CD4-positive, alpha-beta T cell treated with Interleukin-6 at 100 ng/mL for 8 hours (primary cell): ENCODE measurements at regions not wholly inside any gene's neighbourhood (a gene's known extent, or its start where the extent isn't known, plus 50 kb on each side); places are given as distances from the start of the nearest gene placed in this dataset.
"Not testable (repeated sequence)": the region's sequence is repeated elsewhere in the genome, so short reads cannot be mapped to it uniquely, and the experiment has no call there.

Experiments
- DNase-seq: peaks from one replicate; pipeline ENCODE4 v3.0.0-alpha.2; 2020; ENCODE audit warnings: mixed read lengths, low spot score

DNA sequence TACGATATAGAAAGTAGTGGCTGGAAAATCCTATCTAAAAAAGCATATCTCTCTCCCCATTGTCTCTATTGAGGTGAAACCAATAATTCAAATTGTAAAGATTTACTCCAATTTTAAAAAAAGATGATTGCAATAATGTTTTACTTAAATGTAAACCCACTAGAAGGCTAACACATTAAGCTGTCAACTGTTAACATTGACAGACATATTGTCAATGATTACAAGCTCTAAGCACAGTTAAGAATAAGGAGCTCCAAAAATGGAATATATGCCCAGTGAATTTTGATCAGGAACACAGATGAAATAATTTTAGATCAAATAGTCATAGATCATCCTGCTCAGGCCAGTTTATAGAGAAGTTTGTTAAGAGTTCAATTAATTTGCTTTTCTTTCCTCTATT, 123.6 kb upstream of the NETO1 start:
- DNase-seq, result no peak

DNA sequence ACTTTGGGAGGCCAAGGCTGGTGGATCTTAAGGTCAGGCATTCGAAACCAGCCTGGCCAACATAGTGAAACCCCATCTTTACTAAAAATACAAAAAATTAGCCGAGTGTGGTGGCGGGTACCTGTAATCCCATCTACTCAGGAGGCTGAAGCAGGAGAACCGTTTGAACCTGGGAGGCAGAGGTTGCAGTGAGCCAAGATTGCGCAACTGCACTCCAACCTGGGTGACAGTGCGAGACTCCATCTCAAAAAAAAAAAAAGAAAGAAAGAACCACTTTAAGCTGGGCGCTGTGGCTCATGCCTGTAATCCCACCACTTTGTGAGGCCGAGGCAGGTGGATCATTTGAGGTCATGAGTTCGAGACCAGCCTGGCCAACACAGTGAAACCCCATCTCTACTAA, 119.8 kb upstream of the NETO1 start:
- DNase-seq, result not testable (repeated sequence)

DNA sequence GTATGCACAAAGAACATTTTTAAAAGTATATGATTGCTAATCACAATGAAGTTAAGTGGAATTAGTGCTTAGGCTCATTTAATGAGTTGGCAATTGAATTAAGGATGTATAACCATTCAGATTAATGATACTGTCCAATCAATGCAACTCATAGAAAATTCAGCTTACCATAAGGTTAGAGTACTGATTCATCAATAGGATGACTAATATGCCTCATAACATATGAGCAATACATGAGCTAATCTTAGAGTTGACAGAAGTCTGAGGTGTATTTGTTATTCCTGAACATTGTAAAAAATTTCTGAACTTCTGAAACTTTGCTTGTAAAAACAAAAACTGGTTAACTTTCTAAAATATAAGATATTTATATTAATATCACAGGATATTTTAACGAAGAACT, 118.3 kb upstream of the NETO1 start:
- DNase-seq, result no peak

DNA sequence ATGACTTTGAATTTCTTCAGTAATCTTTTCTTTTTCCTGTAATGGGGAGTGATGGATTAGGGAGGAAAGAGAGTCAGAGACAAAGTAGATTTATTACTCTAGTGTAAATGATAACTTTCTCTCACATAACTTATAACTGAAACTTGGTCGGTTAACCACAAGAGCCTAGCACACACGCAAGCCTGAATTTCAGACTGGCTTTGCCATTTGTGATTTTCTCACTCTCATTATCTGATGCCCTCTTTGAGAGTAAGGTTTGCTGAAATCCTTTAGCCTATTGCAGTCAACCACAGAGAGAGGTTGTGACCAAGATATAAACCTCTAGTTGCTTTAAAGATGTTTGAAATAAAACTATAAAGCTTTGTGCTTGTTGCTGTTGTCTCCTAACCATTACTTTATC, 117.9 kb upstream of the NETO1 start:
- no peak for DNase-seq

- no peak for DNase-seq
Measured at GRCh38 chr18:72984290-72984689, 116.5 kb upstream of the NETO1 start.

DNA sequence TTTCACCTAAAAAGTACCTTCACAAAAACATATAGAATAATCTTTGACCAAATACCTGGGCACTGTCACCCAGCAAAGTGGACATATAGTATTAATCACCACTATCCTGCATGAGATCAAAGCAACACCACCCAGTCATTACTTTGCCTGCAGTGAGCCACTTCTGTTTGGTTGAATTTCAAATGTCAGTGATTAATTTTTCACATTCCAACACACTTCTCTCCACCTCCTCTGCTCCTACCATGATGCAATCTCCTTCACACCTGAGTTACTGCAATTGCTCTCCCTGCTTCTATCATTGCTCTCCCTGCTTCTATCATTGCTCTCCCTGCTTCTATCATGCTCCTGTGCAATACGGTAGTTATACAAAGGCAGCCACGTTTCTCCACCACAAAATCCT, 106.1 kb upstream of the NETO1 start:
- no peak for DNase-seq

- no peak for DNase-seq
Measured at GRCh38 chr18:72965616-72966015, 97.8 kb upstream of the NETO1 start.

GRCh38 chr18:72958195-72958594, 90.4 kb upstream of the NETO1 start:
- DNase-seq, result not testable (repeated sequence)

DNA sequence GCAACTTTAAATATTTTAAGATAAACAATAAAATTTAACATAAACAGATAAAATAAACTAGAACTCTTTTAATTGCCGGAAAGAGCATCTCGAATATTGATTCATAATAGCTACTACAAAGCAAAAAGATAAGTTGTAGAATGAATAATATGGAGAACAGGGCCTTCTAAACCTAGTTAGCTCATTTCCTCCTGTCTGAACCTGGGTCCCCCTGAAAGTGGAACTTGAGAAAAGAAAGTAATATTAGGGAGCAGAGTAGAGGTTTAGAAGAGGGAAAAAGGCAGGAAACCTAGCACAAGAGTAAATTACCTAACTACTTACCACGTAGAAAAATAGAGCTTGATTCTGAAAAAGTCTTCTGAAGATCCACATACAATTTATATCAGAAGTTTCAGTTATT, 80.7 kb upstream of the NETO1 start:
- DNase-seq, result no peak

DNA sequence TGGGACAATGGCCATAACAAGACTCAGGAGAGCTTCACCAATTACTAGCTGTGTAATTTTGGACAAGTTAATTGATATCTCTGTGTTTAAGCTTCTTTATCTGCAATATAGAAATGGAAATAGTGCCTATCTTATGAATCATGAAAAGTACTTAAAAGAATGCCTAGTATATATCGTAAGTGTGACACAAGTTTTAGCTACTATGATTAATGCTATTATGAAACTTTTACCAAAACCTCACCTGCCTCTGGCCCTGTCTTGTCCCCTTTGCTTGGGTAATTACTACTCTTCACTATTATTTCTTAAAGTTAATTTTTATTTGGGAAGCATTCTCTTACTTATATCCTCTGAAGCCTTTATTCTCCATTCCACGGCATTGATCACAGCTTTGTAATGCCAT, 75.0 kb upstream of the NETO1 start:
- DNase-seq, result no peak

- no peak for DNase-seq
Measured at GRCh38 chr18:72940986-72941385, 73.2 kb upstream of the NETO1 start.

GRCh38 chr18:72940509-72940908, 72.7 kb upstream of the NETO1 start:
- no peak for DNase-seq

DNA sequence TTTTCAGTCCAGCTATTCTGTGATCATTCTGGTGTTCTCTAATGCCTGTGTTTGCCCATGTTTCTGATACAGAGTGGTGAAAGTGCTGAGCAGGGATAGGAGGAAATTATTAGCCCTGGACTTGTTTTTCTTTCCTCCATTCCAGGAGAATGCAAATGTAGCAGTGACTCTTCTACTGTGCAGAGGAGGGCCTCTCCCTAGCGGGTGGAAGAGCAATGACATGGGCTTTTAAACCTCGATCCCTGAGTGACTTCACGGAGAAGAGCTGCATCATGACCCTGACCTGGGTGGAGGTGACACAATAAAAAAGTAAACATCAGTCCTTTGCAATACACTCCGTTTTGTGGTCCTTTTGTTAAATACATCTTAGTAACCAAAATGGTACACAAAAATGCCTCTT, 68.0 kb upstream of the NETO1 start:
- no peak for DNase-seq

GRCh38 chr18:72922895-72923294, 55.1 kb upstream of the NETO1 start:
- DNase-seq, result no peak
